HepG2 (cell line): ENCODE measurements at regions not wholly inside any gene's neighbourhood (a gene's known extent, or its start where the extent isn't known, plus 50 kb on each side); places are given as distances from the start of the nearest gene placed in this dataset.

Experiments used
- ATAC-seq: fragments of 200-7000 bp; cut with Tn5 transposase; 3 replicates; pipeline ENCODE4 v1.9.1; 2020; ENCODE audit warnings: mild to moderate bottlenecking, moderate library complexity
- BruUV-seq: library from RNA; stranded (reverse); fragments of 400-500 nt; replicated peaks from 2 replicates; lab custom pipeline; 2021; lab: Mats Ljungman, UMichigan
- CTCF ChIA-PET: fragments of 300-600 bp; formaldehyde crosslinking; extraction: SDS; loops from one replicate; lab custom pipeline; 2021; ENCODE audit warnings: low total read pairs, inconsistent platforms, low intra/inter-chr PET ratio; lab: Yijun Ruan, JAX
- POLR2A ChIA-PET: fragments of 350-600 bp; sonication (Branson Sonifier 250); formaldehyde crosslinking; loops from one replicate; lab custom pipeline; 2020; ENCODE audit warnings: antibody characterized with exemption, inconsistent platforms; lab: Yijun Ruan, JAX
- DNase-seq: peaks from one replicate; pipeline ENCODE4 v3.0.0-alpha.2; 2015; ENCODE audit warnings: low spot score
- FAIRE-seq: peaks from 3 replicates; lab custom pipeline; 2011; peaks lifted over from hg19 to GRCh38; lab: Jason Lieb, UNC
- H2AFZ ChIP-seq: one replicate; pipeline ENCODE4 v1.6.1; 2011; ENCODE audit warnings: low read length, inconsistent platforms
- H3K27ac ChIP-seq: fragments of 300-600 bp; 3 replicates; pipeline ENCODE4 v1.8.0; 2011; ENCODE audit warnings: mixed run types, mild to moderate bottlenecking, mixed read lengths, low read length, inconsistent platforms; ENCODE audit not compliant: insufficient read depth; ENCODE audit errors: extremely low read length
- H3K27me3 ChIP-seq, 2 experiments: fragments of 200-600 bp in 1 of 2; 2 replicates in 1 of 2; 3 replicates in 1 of 2; pipeline versions ENCODE4 v1.6.0 to v1.8.0; 2011; ENCODE audit warnings: low read length in 2 of 2, mild to moderate bottlenecking in 2 of 2, moderate library complexity in 2 of 2, inconsistent platforms in 1 of 2; ENCODE audit not compliant: insufficient read depth in 2 of 2, control insufficient read depth in 1 of 2
- H3K36me3 ChIP-seq, 2 experiments: fragments of 200-600 bp in 1 of 2; replicated peaks in 1 of 2; 2 replicates in 1 of 2; 3 replicates in 1 of 2; pipeline versions ENCODE4 v1.5.1 to v1.8.0; 2011; ENCODE audit warnings: low read length in 2 of 2, inconsistent platforms in 1 of 2; ENCODE audit not compliant: insufficient read depth in 2 of 2, control insufficient read depth in 1 of 2
- H3K4me1 ChIP-seq: 2 replicates; pipeline ENCODE4 v1.5.1; 2012; ENCODE audit warnings: low read length, inconsistent platforms; ENCODE audit not compliant: insufficient read depth
- H3K4me2 ChIP-seq: 2 replicates; pipeline ENCODE4 v1.6.0; 2011; ENCODE audit warnings: low read depth, low read length, inconsistent platforms
- H3K4me3 ChIP-seq, 3 experiments: fragments of 200-600 bp in 1 of 3; sonication (generic), shearing (Covaris generic) in 1 of 3; replicated peaks in 1 of 3; 2 replicates each; pipeline ENCODE4 v1.5.1; 2011 to 2016; ENCODE audit warnings: low read length in 3 of 3, inconsistent platforms in 2 of 3, low read depth in 2 of 3, mild to moderate bottlenecking in 2 of 3, control low read depth in 1 of 3, mixed read lengths in 1 of 3; ENCODE audit not compliant: insufficient read depth in 1 of 3
- H3K79me2 ChIP-seq: one replicate; pipeline ENCODE4 v1.6.1; 2011; ENCODE audit warnings: low read length, inconsistent platforms; ENCODE audit not compliant: insufficient read depth
- H3K9ac ChIP-seq: 2 replicates; pipeline ENCODE4 v1.6.0; 2011; ENCODE audit warnings: mild to moderate bottlenecking, low read depth, low read length, inconsistent platforms; ENCODE audit not compliant: insufficient read depth
- H3K9me3 ChIP-seq: 2 replicates; pipeline ENCODE4 v1.5.1; 2012; ENCODE audit warnings: mild to moderate bottlenecking, low read length
- H4K20me1 ChIP-seq: 2 replicates; pipeline ENCODE4 v1.6.0; 2011; ENCODE audit warnings: inconsistent platforms, mild to moderate bottlenecking, low read length, moderate library complexity; ENCODE audit not compliant: insufficient read depth
- CCDC6 ChIP-seq: sonication (generic); formaldehyde crosslinking; IDR thresholded peaks from 2 replicates; pipeline ENCODE4 v1.8.1; 2022; ENCODE audit warnings: mild to moderate bottlenecking, missing genetic modification reagents, moderate library complexity
- DBP ChIP-seq: sonication (generic); formaldehyde crosslinking; IDR thresholded peaks from 2 replicates; pipeline ENCODE4 v1.4.0; 2020; ENCODE audit warnings: missing genetic modification reagents; ENCODE audit errors: not compliant biosample characterization
- ELF1 ChIP-seq: sonication (generic); formaldehyde crosslinking; IDR thresholded peaks from 2 replicates; pipeline ENCODE4 v1.4.0; 2020; ENCODE audit warnings: missing genetic modification reagents
- HINFP ChIP-seq: sonication (generic); formaldehyde crosslinking; IDR thresholded peaks from 2 replicates; pipeline ENCODE4 v1.4.0; 2020; ENCODE audit warnings: low read depth, mild to moderate bottlenecking, missing genetic modification reagents
- KAT7 ChIP-seq: IDR thresholded peaks from 2 replicates; pipeline ENCODE4 v1.6.1; 2018; ENCODE audit warnings: borderline replicate concordance, missing compliant biosample characterization
- ONECUT2 ChIP-seq: sonication (generic); formaldehyde crosslinking; IDR thresholded peaks from 2 replicates; pipeline ENCODE4 v1.4.0; 2020; ENCODE audit warnings: missing genetic modification reagents
- RARA ChIP-seq: IDR thresholded peaks from 2 replicates; pipeline ENCODE4 v1.6.1; 2016; ENCODE audit warnings: missing genetic modification reagents, missing compliant biosample characterization
- SOX6 ChIP-seq, 2 experiments: fragments of 450-650 bp in 1 of 2; sonication (generic) in 1 of 2; formaldehyde crosslinking in 1 of 2; IDR thresholded peaks; 2 replicates each; pipeline versions ENCODE4 v1.4.0 to v1.6.1; 2017 to 2020; ENCODE audit warnings: antibody characterized with exemption in 1 of 2, mild to moderate bottlenecking in 1 of 2, missing genetic modification reagents in 1 of 2
- ZNF564 ChIP-seq: sonication (generic); formaldehyde crosslinking; IDR thresholded peaks from 2 replicates; pipeline ENCODE4 v1.8.1; 2023; ENCODE audit warnings: mild to moderate bottlenecking, missing genetic modification reagents
- ZNF577 ChIP-seq: sonication (generic); formaldehyde crosslinking; IDR thresholded peaks from 2 replicates; pipeline ENCODE4 v1.4.0; 2020; ENCODE audit warnings: mild to moderate bottlenecking, low read depth, missing genetic modification reagents, borderline replicate concordance
- ZNF652 ChIP-seq: IDR thresholded peaks from 2 replicates; pipeline ENCODE4 v1.6.1; 2016; ENCODE audit warnings: low read depth, borderline replicate concordance
- ZNF850 ChIP-seq: sonication (generic); formaldehyde crosslinking; conservative IDR thresholded peaks from 2 replicates; pipeline ENCODE4 v1.9.0; 2021; ENCODE audit warnings: mild to moderate bottlenecking, missing genetic modification reagents
- WGBS: methylation state at CpG from one replicate; pipeline ENCODE4 v1.1.6; 2017; ENCODE audit warnings: low lambda C conversion rate; 5-methylcytosine and 5-hydroxymethylcytosine counted together
- in situ Hi-C: cut with HindIII; loops from 2 replicates; pipeline ENCODE4 v1.10.0; 2017; ENCODE audit warnings: low pct_unique_long_range_greater_than_20kb; ENCODE audit not compliant: extremely low pct_ligation_motif_present
- intact Hi-C: fragments of 100-400 bp; cut with micrococcal nuclease; formaldehyde crosslinking; loops from one replicate; pipeline ENCODE4 v1.10.0; 2022; ENCODE audit not compliant: unreplicated experiment
- TF ChIP-seq, protein P1 (sequence below): sonication (generic); formaldehyde crosslinking; IDR thresholded peaks from 2 replicates; pipeline ENCODE4 v1.8.1; 2022; ENCODE audit warnings: low read depth, mild to moderate bottlenecking, missing genetic modification reagents

DNA sequence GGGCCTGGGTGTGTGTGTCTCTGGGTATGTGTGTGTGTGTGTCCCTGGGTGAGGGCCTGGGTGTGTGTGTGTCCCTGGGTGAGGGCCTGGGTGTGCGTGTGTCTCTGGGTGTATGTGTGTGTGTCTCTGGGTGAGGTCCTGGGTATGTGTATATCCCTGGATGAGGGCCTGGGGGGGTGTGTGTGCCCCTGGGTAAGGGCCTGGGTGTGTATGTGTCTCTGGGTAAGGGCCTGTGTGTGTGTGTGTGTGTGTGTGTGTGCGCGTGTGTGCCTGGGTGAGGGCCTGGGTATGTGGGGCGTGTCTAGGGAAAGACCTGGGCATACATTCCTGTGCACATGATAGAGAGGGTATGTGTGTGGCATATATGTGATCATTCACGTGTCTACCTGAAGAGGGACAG, 155.1 kb upstream of the ZC3H12A start:
- FAIRE-seq (no peak), ATAC-seq (no peak)
- Histone ChIP-seq H2AFZ (no peak overlapping the region), H3K4me1 (no peaks in the 10 kb centered on the region), H3K4me3 (no peak overlapping the region), H3K27ac (no peak overlapping the region)
- TF ChIP-seq HINFP (no peak), RARA (CRISPR knock-in tag) (no peak), ZNF564 (CRISPR knock-in tag) (no peak), ELF1 (no peak), KAT7 (CRISPR knock-in tag) (no peak), ONECUT2 (CRISPR knock-in tag) (no peak), ZNF652 (no peak), ZNF850 (CRISPR knock-in tag) (no peak), CCDC6 (CRISPR knock-in tag) (no peak), SOX6 (IDR thresholded peaks at IDR 0.05) (no peak), SOX6 (CRISPR knock-in tag; IDR thresholded peaks at IDR 0.05) (no peak), DBP (CRISPR knock-in tag) (no peak), ZNF577 (CRISPR knock-in tag) (no peak)
- TF ChIP-seq, protein P1, sequence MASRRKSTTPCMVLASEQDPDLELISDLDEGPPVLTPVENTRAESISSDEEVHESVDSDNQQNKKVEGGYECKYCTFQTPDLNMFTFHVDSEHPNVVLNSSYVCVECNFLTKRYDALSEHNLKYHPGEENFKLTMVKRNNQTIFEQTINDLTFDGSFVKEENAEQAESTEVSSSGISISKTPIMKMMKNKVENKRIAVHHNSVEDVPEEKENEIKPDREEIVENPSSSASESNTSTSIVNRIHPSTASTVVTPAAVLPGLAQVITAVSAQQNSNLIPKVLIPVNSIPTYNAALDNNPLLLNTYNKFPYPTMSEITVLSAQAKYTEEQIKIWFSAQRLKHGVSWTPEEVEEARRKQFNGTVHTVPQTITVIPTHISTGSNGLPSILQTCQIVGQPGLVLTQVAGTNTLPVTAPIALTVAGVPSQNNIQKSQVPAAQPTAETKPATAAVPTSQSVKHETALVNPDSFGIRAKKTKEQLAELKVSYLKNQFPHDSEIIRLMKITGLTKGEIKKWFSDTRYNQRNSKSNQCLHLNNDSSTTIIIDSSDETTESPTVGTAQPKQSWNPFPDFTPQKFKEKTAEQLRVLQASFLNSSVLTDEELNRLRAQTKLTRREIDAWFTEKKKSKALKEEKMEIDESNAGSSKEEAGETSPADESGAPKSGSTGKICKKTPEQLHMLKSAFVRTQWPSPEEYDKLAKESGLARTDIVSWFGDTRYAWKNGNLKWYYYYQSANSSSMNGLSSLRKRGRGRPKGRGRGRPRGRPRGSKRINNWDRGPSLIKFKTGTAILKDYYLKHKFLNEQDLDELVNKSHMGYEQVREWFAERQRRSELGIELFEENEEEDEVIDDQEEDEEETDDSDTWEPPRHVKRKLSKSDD, result no peak
- TF ChIP-seq, all 625 proteins: peak for 0
- WGBS, result 45% methylated on average over 4 of the region's 5 CpGs
- Histone ChIP-seq H3K27me3 (peaks cover 7 to 43% of the 10 kb centered on the region in 2 experiments; a peak in 3 of 5 replicates), H3K79me2 (no peaks in the 10 kb centered on the region), H4K20me1 (no peaks in the 10 kb centered on the region), H3K9ac (no peak overlapping the region), H3K4me2 (no peak overlapping the region), H3K36me3 (no peaks in the 10 kb centered on the region), H3K9me3 (no peaks in the 10 kb centered on the region)
- in situ Hi-C loops, result no loop called here
- POLR2A ChIA-PET, result no interaction called here
- intact Hi-C loops, result no loop called here
- CTCF ChIA-PET, result no interaction called here
- no TSS peak for BruUV-seq
- no peak for DNase-seq
